DMS153 treated with DMSO at 0.1 percent for 48 hours (cell line): ENCODE measurements at regions not wholly inside any gene's neighbourhood (a gene's known extent, or its start where the extent isn't known, plus 50 kb on each side); places are given as distances from the start of the nearest gene placed in this dataset.
"Not testable (repeated sequence)": the region's sequence is repeated elsewhere in the genome, so short reads cannot be mapped to it uniquely, and the experiment has no call there.

Source experiments
- DNase-seq: peaks from one replicate; lab custom pipeline; 2025; ENCODE audit not compliant: unreplicated experiment; lab: John Stamatoyannopoulos, UW

GRCh38 chr14:95597784-95598211 lies 62.9 kb downstream of the GLRX5 start:
- DNase-seq = peak; percentile 54

DNA sequence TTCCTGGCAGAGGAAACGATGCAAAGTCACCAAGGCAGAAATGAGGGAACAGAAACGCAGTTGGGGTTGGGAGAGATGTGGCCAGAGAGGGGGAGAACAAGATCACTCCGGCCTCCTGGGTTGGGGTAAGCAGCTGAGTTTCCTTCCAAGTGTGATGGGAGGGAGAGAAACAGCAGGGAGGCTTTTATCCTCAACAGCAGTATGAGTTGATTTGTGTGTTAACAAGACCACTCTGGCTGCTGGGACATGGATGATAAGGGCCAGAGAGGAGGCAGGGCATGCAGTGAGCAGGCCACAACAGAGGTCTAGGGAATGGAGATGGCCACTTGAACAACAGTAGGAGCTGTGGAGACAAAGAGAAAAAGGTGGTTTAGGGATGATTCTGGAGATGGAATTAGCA lies 66.8 kb downstream of the GLRX5 start:
- DNase-seq = no peak

DNA sequence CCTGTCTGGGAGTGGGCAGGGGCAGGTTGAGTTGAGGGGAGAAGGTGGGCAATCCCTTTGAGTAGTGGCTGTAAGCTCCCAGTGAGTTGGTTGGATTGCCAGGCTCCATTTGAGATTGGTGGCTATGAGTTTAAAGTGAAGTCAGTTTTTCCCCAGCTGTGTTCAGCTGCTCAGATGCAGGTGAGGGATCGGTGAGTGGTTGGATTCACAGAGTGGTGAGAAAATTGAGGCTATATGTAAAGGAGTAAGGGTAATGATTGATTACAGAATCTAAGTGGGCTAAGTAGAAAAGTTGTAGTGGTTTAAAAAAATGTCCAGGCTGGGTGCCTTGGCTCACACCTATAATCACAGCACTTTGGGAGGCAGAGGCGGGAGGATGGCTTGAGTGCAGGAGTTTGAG lies 68.6 kb downstream of the GLRX5 start:
- no peak for DNase-seq

GRCh38 chr14:95606266-95606665 lies 71.4 kb downstream of the GLRX5 start:
- DNase-seq = no peak

DNA sequence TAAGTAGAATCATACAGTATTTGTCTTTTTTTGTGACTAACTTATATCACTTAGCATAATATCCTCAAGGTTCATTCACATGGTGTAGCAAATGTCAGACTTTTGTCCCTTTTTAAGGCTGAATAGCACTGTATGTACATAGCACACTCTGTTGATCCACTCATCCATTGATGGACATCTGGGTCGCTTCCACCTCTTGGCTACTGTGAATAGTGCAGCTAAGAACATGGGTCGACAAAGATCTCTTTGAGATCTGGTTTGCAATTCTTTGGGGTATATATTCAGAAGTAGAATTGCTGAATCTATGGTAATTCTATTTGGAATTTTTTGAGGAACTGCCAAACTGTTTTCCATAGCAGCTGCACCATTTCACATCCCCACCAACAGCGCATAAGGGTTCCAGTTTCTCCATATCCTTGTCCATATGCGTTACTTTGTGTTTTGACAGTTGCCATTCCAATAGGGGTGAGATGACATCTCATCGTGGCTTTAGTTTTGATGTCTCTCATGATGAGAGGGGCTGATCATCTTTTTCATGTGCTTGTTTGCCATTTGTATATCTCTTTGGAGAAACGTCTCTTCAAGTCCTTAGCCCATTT lies 73.9 kb downstream of the GLRX5 start:
- no peak for DNase-seq

DNA sequence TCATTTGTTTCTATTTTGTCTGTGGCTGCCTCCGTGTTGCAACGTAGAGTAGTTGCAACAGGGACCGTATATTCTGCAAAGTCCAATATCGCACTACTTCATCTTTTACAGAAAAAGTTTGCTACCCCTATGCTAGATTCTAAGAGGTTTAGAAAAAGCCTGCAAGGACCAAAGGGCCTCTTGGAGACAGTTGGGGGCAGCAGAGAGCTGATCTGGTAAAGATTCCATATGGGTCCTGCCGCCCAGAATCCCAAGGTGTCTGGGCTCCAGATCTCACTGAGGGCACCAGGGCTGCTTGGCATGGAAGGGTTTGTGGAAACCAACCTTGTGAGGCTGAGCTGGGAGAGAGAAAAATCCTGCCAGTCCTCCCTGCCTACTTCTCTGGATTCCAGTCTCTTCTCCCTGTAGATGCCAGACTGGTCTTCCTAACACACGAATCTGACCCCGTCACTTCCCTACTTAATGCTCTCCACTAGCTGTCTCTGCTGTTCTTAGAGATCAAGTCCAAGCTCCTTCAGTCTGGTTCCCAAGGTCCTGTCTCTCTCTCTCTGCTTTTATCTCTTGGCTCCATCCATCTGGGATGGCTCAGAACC lies 74.6 kb downstream of the GLRX5 start:
- peak; percentile 56 for DNase-seq

DNA sequence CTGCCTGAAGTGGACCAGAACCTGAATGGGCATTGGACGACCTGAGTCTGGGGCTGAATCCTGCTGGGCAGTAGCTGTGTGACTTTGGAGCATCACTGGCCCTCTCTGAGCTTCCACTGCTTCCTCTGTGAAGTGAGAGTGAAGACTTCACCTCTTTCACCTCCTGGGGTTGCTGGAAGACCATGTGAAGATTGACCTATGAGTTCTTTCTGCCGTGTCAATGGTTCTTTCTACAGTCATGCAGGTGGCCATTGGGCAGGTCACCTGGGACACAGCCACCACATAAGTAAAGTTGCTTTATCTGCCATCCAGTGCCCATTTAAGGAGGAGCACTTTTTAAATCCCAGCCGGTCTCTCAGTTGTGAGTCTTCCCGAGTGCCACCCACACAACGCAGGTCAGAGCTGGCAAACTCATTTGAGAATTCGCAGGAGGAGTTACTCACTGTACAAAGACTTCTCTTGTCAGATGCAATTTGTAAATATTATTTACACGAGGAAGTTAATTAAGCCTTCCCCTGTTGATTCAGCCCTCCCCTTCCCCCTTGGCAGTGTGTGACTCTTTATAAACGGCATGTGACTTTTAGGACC lies 74.8 kb upstream of the TCL1B start:
- DNase-seq = peak; percentile 1

- no peak for DNase-seq
These were observed 71.9 kb upstream of the TCL1B start for GRCh38 chr14:95614349-95614748.

GRCh38 chr14:95616745-95617144 lies 69.5 kb upstream of the TCL1B start:
- DNase-seq = no peak

GRCh38 chr14:95619785-95620417 lies 66.3 kb upstream of the TCL1B start:
- peak; percentile 48 for DNase-seq

DNA sequence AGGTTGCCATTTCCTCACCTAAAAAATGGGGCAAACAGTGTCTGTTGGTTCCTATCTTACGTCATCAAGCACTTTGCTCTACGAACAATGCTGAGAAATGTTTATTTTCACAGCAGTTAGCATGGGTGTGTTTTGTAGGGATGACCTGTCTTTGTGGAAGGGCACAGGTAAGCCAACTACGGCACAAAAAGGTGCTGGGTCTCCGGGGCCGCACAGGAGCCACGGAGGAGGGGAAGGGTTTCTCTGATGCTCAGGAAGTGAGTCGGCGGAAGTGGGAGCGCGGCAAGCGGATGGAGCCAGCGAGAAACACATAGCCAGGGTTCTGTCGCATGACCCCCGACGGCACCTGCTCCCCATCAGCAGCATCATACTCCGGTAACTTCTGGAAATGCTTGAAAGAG lies 65.6 kb upstream of the TCL1B start:
- peak; percentile 75 for DNase-seq

GRCh38 chr14:95623195-95623594 lies 63.0 kb upstream of the TCL1B start:
- DNase-seq = no peak

GRCh38 chr14:95625710-95626109 lies 60.5 kb upstream of the TCL1B start:
- DNase-seq = not testable (repeated sequence)

- no peak for DNase-seq
These were observed 51.2 kb upstream of the TCL1B start for GRCh38 chr14:95635051-95635450.
